Fibroblast of the conjunctiva (primary cell): ENCODE measurements at regions not wholly inside any gene's neighbourhood (a gene's known extent, or its start where the extent isn't known, plus 50 kb on each side); places are given as distances from the start of the nearest gene placed in this dataset.
A peak's percentile ranks its signal among the peaks of the same experiment; 100 is the strongest.

ENCODE experiments used
- DNase-seq: peaks from one replicate; pipeline ENCODE4 v3.0.0-alpha.2; 2010; ENCODE audit warnings: low read depth

- DNase-seq = no peak
These were observed 1181.8 kb downstream of the EFNB2 start for GRCh38 chr13:105353654-105354053.

GRCh38 chr13:105349082-105349723, 1186.3 kb downstream of the EFNB2 start:
- no peak for DNase-seq

- DNase-seq = peak; percentile 47
These were observed 1189.2 kb downstream of the EFNB2 start for GRCh38 chr13:105346141-105346775.

- no peak for DNase-seq
These were observed 1189.7 kb downstream of the EFNB2 start for GRCh38 chr13:105345730-105346129.

GRCh38 chr13:105345131-105345530, 1190.3 kb downstream of the EFNB2 start:
- no peak for DNase-seq

GRCh38 chr13:105343134-105343806, 1192.2 kb downstream of the EFNB2 start:
- peak; percentile 27 for DNase-seq

- DNase-seq = no peak
These were observed 1193.1 kb downstream of the EFNB2 start for GRCh38 chr13:105342281-105342820.

GRCh38 chr13:105341758-105342157, 1193.7 kb downstream of the EFNB2 start:
- no peak for DNase-seq

GRCh38 chr13:105341256-105341655, 1194.2 kb downstream of the EFNB2 start:
- DNase-seq = no peak

- no peak for DNase-seq
These were observed 1195.3 kb downstream of the EFNB2 start for GRCh38 chr13:105340061-105340606.

- DNase-seq = no peak
These were observed 1196.7 kb downstream of the EFNB2 start for GRCh38 chr13:105338773-105339172.

- no peak for DNase-seq
These were observed 1197.5 kb downstream of the EFNB2 start for GRCh38 chr13:105338006-105338405.

- DNase-seq = no peak
These were observed 1198.5 kb downstream of the EFNB2 start for GRCh38 chr13:105336706-105337576.

- peak; percentile 18 for DNase-seq
These were observed 1201.3 kb downstream of the EFNB2 start for GRCh38 chr13:105334211-105334610.

- DNase-seq = no peak
These were observed 1202.0 kb downstream of the EFNB2 start for GRCh38 chr13:105333416-105333815.

- no peak for DNase-seq
These were observed 1206.1 kb downstream of the EFNB2 start for GRCh38 chr13:105329359-105329758.

- no peak for DNase-seq
These were observed 1207.2 kb downstream of the EFNB2 start for GRCh38 chr13:105328212-105328611.

GRCh38 chr13:105327581-105328126, 1207.8 kb downstream of the EFNB2 start:
- no peak for DNase-seq

GRCh38 chr13:105319875-105320274, 1215.6 kb downstream of the EFNB2 start:
- no peak for DNase-seq

- no peak for DNase-seq
These were observed 1218.7 kb downstream of the EFNB2 start for GRCh38 chr13:105316731-105317130.

GRCh38 chr13:105312906-105313305, 1222.6 kb downstream of the EFNB2 start:
- no peak for DNase-seq
